HG03280 (cell line): ENCODE measurements at regions not wholly inside any gene's neighbourhood (a gene's known extent, or its start where the extent isn't known, plus 50 kb on each side); places are given as distances from the start of the nearest gene placed in this dataset.

Source experiments
- ATAC-seq: cut with Tn5 transposase; IDR thresholded peaks from one replicate; pipeline ENCODE4 v1.9.1; 2021; ENCODE audit warnings: mild to moderate bottlenecking, moderate library complexity; ENCODE audit not compliant: unreplicated experiment

- ATAC-seq = no peak
These were observed 66.3 kb upstream of the FAM9C start for GRCh38 chrX:13110433-13111324.

- ATAC-seq = no peak
These were observed 65.4 kb upstream of the FAM9C start for GRCh38 chrX:13109817-13110216.

DNA sequence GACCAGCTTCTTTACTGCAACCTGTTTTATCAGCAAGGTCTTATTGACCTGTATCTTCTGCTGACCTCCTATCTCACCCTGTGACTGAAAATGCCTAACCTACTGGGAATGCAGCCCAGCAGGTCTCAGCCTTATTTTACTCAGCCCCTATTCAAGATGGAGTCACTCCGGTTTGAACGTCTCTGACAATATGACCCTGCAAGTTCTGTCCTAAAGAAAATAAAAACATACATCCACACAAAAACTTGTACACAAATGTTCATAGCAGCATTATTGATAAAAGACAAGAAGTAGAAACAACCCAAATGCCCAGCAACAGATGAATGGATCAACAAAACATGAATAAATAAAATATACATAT, 59.5 kb upstream of the FAM9C start:
- no peak for ATAC-seq

DNA sequence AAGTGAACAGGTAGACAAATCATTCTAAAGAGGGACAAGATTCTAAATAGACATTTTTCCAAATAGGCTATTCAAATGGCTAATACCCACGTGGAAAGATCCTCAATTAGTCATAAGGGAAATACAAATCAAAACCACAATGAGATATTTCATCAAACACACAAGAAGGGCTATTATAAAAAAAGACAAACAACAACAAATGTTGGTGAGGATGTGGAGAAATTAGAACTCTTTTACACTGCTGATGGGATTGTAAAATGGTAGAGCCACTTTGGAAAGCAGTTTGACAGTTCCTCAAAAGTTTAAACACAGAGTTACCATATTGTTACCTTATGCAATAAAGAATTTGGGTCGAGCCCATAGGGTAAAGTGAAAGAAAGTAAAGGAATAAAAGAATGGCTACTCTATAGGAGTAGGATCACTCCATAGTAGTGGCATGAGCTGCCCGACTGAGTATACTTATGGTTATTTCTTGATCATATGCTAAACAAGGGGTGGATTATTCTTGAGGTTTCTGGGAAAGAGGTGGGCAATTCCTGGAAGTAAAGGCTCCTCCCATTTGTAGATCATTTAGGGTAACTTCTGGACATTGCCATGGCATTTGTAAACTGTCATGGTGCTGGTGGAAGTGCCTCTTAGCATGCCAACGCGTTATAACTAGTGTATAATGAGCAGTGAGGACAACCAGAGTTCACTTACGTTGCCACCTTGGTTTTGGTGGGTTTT, 58.9 kb upstream of the FAM9C start:
- no peak for ATAC-seq

DNA sequence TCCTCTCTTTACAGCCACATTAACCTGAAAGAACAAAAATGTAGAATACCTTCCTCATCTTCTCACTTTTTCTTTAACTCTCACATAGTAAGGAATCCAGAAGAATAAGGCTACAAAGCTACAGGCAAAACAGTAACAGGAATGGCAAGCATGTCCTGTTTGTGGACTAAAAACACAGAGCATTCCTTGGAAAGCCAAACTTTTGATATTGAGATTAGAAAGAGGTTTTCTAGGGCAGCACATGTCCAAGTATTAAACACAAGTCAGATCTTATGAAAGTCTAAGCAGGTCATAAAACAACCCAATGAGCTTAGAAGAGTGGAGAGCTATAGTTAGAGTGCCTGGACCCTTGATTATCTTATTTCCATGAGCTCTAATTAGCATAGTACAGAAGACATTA, 58.2 kb upstream of the FAM9C start:
- ATAC-seq = no peak

- ATAC-seq = no peak
These were observed 57.2 kb upstream of the FAM9C start for GRCh38 chrX:13101441-13102139.

- ATAC-seq = no peak
These were observed 54.7 kb upstream of the FAM9C start for GRCh38 chrX:13099121-13099520.

- ATAC-seq = no peak
These were observed 52.3 kb upstream of the FAM9C start for GRCh38 chrX:13096728-13097127.

DNA sequence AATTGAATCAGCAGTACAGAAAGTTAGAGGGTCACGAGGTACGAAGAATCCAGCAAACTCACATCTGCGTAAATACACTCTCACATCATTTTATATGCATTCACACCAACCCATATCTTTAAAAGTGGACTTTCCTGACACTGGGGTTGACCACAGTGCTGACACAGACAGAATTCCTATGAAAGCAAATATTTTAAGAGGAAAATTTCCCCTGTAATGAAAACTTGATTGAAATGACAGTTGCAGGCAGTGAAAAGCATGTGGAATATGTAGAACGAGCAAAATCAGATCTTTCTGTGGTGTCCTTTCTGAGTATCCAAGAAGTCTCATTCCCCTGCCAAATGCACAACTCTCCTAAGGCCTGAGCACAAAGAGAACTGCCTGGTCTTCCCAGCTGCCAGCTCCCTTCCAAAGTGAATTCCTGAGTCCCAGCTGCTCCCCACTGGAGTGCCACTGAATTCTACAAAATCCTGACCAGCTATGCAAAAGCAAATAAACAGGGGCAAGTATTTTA, 50.5 kb upstream of the FAM9C start:
- ATAC-seq = no peak

- no peak for ATAC-seq
These were observed 50.0 kb upstream of the FAM9C start for GRCh38 chrX:13094374-13094773.
